SU-DHL-6 (cell line): ENCODE measurements at regions not wholly inside any gene's neighbourhood (a gene's known extent, or its start where the extent isn't known, plus 50 kb on each side); places are given as distances from the start of the nearest gene placed in this dataset.
"Not testable (repeated sequence)": the region's sequence is repeated elsewhere in the genome, so short reads cannot be mapped to it uniquely, and the experiment has no call there.

Experiments
- CTCF ChIP-seq: fragments of 200-600 bp; sonication (generic); IDR thresholded peaks from one replicate; pipeline ENCODE4 v1.5.1; 2017; ENCODE audit warnings: antibody characterized with exemption, mild to moderate bottlenecking, low read length, moderate library complexity; ENCODE audit not compliant: insufficient read depth, poor library complexity, severe bottlenecking
- EZH2phosphoT487 ChIP-seq: fragments of 200-600 bp; sonication (generic), shearing (Covaris generic); conservative IDR thresholded peaks from 2 replicates; pipeline ENCODE4 v1.6.1; 2018; ENCODE audit warnings: mild to moderate bottlenecking, antibody characterized with exemption, low read length, moderate library complexity, mixed read lengths

- TF ChIP-seq CTCF, EZH2phosphoT487: not testable (repeated sequence)
Measured at GRCh38 chr1:234817313-234818039, 207.5 kb upstream of the IRF2BP2 start.
